ENCODE measurements at regions not wholly inside any gene's neighbourhood (a gene's known extent, or its start where the extent isn't known, plus 50 kb on each side); places are given as distances from the start of the nearest gene placed in this dataset.

DNA sequence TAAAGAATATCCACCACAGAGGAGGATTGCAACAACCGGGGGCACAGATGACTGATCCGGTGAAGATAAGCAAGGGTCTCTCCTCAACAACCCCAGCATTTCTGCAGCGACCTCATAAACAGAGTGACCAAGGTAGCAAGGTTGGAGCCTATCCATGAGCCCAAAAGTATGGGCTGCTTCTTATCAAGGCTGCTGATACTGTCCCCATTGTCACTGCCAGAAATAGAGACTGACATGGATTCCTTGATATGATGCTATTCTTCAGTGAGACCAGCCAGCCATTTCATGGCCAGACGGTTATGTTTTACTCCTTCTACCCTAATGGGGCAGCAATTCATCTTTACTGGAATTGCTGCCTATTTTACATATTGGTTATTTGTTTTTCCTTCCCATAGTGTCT, 61.9 kb upstream of the ARHGAP5 start (continued):
- TF ChIP-seq, protein P1, sequence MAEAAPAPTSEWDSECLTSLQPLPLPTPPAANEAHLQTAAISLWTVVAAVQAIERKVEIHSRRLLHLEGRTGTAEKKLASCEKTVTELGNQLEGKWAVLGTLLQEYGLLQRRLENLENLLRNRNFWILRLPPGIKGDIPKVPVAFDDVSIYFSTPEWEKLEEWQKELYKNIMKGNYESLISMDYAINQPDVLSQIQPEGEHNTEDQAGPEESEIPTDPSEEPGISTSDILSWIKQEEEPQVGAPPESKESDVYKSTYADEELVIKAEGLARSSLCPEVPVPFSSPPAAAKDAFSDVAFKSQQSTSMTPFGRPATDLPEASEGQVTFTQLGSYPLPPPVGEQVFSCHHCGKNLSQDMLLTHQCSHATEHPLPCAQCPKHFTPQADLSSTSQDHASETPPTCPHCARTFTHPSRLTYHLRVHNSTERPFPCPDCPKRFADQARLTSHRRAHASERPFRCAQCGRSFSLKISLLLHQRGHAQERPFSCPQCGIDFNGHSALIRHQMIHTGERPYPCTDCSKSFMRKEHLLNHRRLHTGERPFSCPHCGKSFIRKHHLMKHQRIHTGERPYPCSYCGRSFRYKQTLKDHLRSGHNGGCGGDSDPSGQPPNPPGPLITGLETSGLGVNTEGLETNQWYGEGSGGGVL (CRISPR knock-in tag; IDR thresholded peaks at IDR 0.05), result no peak
- no peak for TF ChIP-seq ZNF253 (CRISPR knock-in tag; conservative IDR thresholded peaks at IDR 0.05)

DNA sequence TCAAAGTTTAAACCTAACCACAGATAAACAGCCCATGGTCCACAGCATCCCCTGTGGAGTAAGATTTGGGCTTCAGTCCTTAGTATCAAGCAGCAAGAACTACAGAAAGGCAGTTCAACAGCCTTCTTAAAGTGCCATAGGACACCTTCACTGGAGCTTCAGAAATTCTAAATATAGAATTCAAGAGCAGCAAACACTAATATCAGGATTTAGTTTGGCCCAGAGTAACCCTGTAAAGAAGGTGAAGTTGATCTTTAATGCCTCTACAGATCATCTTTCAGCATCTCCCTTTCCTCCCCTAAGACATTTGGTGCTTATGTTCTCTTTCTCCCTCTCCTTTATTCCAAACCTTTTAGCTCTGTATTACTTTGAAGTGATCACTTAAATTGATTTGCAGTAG, 59.5 kb upstream of the ARHGAP5 start:
- FAIRE-seq (no peak), DNase-seq (ENCODE audit: extremely low read depth in 1 of 4, low spot score in 3 of 4) (no peak), ATAC-seq (no peak)
- in situ Hi-C loops (cut with MboI) (no loop called here), intact Hi-C loops (cut with micrococcal nuclease) (no loop called here)
- Histone ChIP-seq H3K79me2 (ENCODE audit: control insufficient read depth, insufficient read depth, low read length) (no peaks in the 10 kb centered on the region), H3K27ac (ENCODE audit: extremely low read depth, low read depth, low read length) (no peak overlapping the region), H3K9ac (ENCODE audit: insufficient read depth in 1 of 2, low read depth in 2 of 2, low read length in 2 of 2) (no peak overlapping the region), H3K36me3 (ENCODE audit: control insufficient read depth, insufficient read depth, low read length) (no peaks in the 10 kb centered on the region), H3K4me1 (replicated peaks in 1 of 2; ENCODE audit: control insufficient read depth in 2 of 2, insufficient read depth in 2 of 2, low read length in 2 of 2) (peaks cover 0 to 4% of the 10 kb centered on the region in 2 experiments; a peak in 1 of 5 replicates), H3K9me3 (replicated peaks; ENCODE audit: control insufficient read depth, insufficient read depth, low read depth, low read length) (no peaks in the 10 kb centered on the region), H3K27me3 (ENCODE audit: control insufficient read depth in 2 of 2, insufficient read depth in 2 of 2, low read length in 2 of 2) (no peaks in the 10 kb centered on the region), H3K9me1 (ENCODE audit: control insufficient read depth, insufficient read depth, low read length) (no peaks in the 10 kb centered on the region), H2AFZ (ENCODE audit: low read depth, low read length) (no peak overlapping the region), H3K4me2 (ENCODE audit: insufficient read depth, low read length) (no peak overlapping the region), H4K20me1 (replicated peaks; ENCODE audit: control insufficient read depth, insufficient read depth, low read length) (no peaks in the 10 kb centered on the region), H3K4me3 (no peak overlapping the region)
- ChIA-PET CTCF (ENCODE audit: low intra/inter-chr PET ratio) (no interaction called here), POLR2A (no interaction called here)
- BruUV-seq (replicated peaks), result no TSS peak
- TF ChIP-seq ZBTB40 (IDR thresholded peaks at IDR 0.05) (no peak), ZBTB40 (CRISPR knock-in tag; IDR thresholded peaks at IDR 0.05) (no peak), MEIS2 (IDR thresholded peaks at IDR 0.05; ENCODE audit: partially characterized antibody) (no peak), ZNF23 (CRISPR knock-in tag; IDR thresholded peaks at IDR 0.05) (no peak)
